ENCODE measurements at regions not wholly inside any gene's neighbourhood (a gene's known extent, or its start where the extent isn't known, plus 50 kb on each side); places are given as distances from the start of the nearest gene placed in this dataset.
"Not testable (repeated sequence)": the region's sequence is repeated elsewhere in the genome, so short reads cannot be mapped to it uniquely, and the experiment has no call there.

GRCh38 chr4:115485402-115485801, 372.0 kb upstream of the NDST4 start:
- intact Hi-C loops (cut with DNase I; ENCODE audit: low total_unique reads), result no loop called here
- WGBS, 5 donors, result 70 to 87% (median 76%) methylated on average over 2 of the region's 2 CpGs
- TF ChIP-seq POLR2AphosphoS5 (IDR thresholded peaks at IDR 0.05) (no peak), POLR2A (IDR thresholded peaks at IDR 0.05) (no peak), CTCF (IDR thresholded peaks at IDR 0.05 in 8 of 11, conservative IDR thresholded peaks at IDR 0.05 in 3 of 11) (no peak)
- no peak for DNase-seq
- Histone ChIP-seq H3K4me1 (no peaks in the 10 kb centered on the region), H3K36me3 (no peaks in the 10 kb centered on the region), H3K27ac (no peak overlapping the region), H3K9me3 (peaks cover 0 to 6% (median 0%) of the 10 kb centered on the region in 8 donors), H3K4me3 (no peak overlapping the region), H3K27me3 (replicated peaks in 1 of 7) (no peaks in the 10 kb centered on the region)

- Histone ChIP-seq H3K4me1 (no peaks in the 10 kb centered on the region), H3K9me3 (peaks cover 0 to 6% (median 0%) of the 10 kb centered on the region in 8 donors), H3K27me3 (replicated peaks in 1 of 7) (no peaks in the 10 kb centered on the region), H3K4me3 (no peak overlapping the region), H3K27ac (no peak overlapping the region), H3K36me3 (no peaks in the 10 kb centered on the region)
- DNase-seq, result no peak
- no peak for TF ChIP-seq POLR2AphosphoS5 (IDR thresholded peaks at IDR 0.05)
- no peak for TF ChIP-seq POLR2A (IDR thresholded peaks at IDR 0.05)
- TF ChIP-seq CTCF (IDR thresholded peaks at IDR 0.05 in 8 of 11, conservative IDR thresholded peaks at IDR 0.05 in 3 of 11), result no peak
- intact Hi-C loops (cut with DNase I; ENCODE audit: low total_unique reads), result no loop called here
- 73 to 84% (median 77%) methylated on average over 4 of the region's 4 CpGs for WGBS, 5 donors
Observed at GRCh38 chr4:115484479-115484878, 371.1 kb upstream of the NDST4 start.

- no peaks in the 10 kb centered on the region for H3K9me3 ChIP-seq
- intact Hi-C loops (cut with DNase I; ENCODE audit: low total_unique reads), result no loop called here
- no peak overlapping the region for H3K4me3 ChIP-seq
- no peak for DNase-seq
- TF ChIP-seq POLR2A (IDR thresholded peaks at IDR 0.05) (no peak), CTCF (IDR thresholded peaks at IDR 0.05 in 8 of 11, conservative IDR thresholded peaks at IDR 0.05 in 3 of 11) (no peak), POLR2AphosphoS5 (IDR thresholded peaks at IDR 0.05) (no peak)
- 0 to 95% (median 31%) methylated on average over 1 of the region's 1 CpG for WGBS, 5 donors
- H3K4me1 ChIP-seq, result no peaks in the 10 kb centered on the region
- H3K27me3 ChIP-seq (replicated peaks in 1 of 7), result no peaks in the 10 kb centered on the region
- no peaks in the 10 kb centered on the region for H3K36me3 ChIP-seq
- no peak overlapping the region for H3K27ac ChIP-seq
Observed at GRCh38 chr4:115470763-115471162, 357.3 kb upstream of the NDST4 start.

- DNase-seq; H3K36me3 ChIP-seq; H3K4me1 ChIP-seq; intact Hi-C loops (cut with DNase I; ENCODE audit: low total_unique reads); H3K9me3 ChIP-seq; H3K4me3 ChIP-seq; H3K27ac ChIP-seq; H3K27me3 ChIP-seq (replicated peaks in 1 of 7): not testable (repeated sequence)
- WGBS, 5 donors, result 77 to 87% (median 83%) methylated on average over 4 of the region's 4 CpGs
Observed at GRCh38 chr4:115459301-115459700, 345.9 kb upstream of the NDST4 start.

- Histone ChIP-seq H3K27me3 (replicated peaks in 1 of 7) (no peaks in the 10 kb centered on the region), H3K4me1 (no peaks in the 10 kb centered on the region), H3K4me3 (no peak overlapping the region), H3K9me3 (peaks cover 0 to 4% (median 0%) of the 10 kb centered on the region in 8 donors), H3K27ac (no peak overlapping the region), H3K36me3 (no peaks in the 10 kb centered on the region)
- intact Hi-C loops (cut with DNase I; ENCODE audit: low total_unique reads), result no loop called here
- DNase-seq, result no peak
- TF ChIP-seq CTCF (IDR thresholded peaks at IDR 0.05 in 8 of 11, conservative IDR thresholded peaks at IDR 0.05 in 3 of 11) (no peak), POLR2AphosphoS5 (IDR thresholded peaks at IDR 0.05) (no peak), POLR2A (IDR thresholded peaks at IDR 0.05) (no peak)
- 81 to 96% (median 89%) methylated on average over 1 of the region's 1 CpG for WGBS, 5 donors
Observed at GRCh38 chr4:115456231-115456630, 342.8 kb upstream of the NDST4 start.
